ENCODE measurements at regions not wholly inside any gene's neighbourhood (a gene's known extent, or its start where the extent isn't known, plus 50 kb on each side); places are given as distances from the start of the nearest gene placed in this dataset.

- H3K4me3 ChIP-seq (ENCODE audit: insufficient read depth, low read length): no peak overlapping the region
- H3K79me2 ChIP-seq (ENCODE audit: insufficient read depth, low read length): no peaks in the 10 kb centered on the region
- H2AFZ ChIP-seq (ENCODE audit: low read length): no peak overlapping the region
- no peak overlapping the region for H3K27ac ChIP-seq (ENCODE audit: low read depth, low read length)
- no peaks in the 10 kb centered on the region for H3K9me3 ChIP-seq (ENCODE audit: low read depth, low read length)
- H3K27me3 ChIP-seq (ENCODE audit: insufficient read depth, low read length): no peaks in the 10 kb centered on the region
- DNase-seq (ENCODE audit: insufficient read length, low spot score, missing footprints): no peak
- no peaks in the 10 kb centered on the region for H3K36me3 ChIP-seq (ENCODE audit: insufficient read depth, low read length)
- no peak for TF ChIP-seq CTCF (IDR thresholded peaks at IDR 0.05; ENCODE audit: extremely low read depth, low read depth, low read length)
- peaks cover 4% of the 10 kb centered on the region for H3K4me1 ChIP-seq (ENCODE audit: insufficient read depth, low read length)
- no peak overlapping the region for H3K4me2 ChIP-seq (ENCODE audit: insufficient read depth, low read length)
- H4K20me1 ChIP-seq (ENCODE audit: insufficient read depth, low read length): no peaks in the 10 kb centered on the region
Measured at GRCh38 chr5:61261136-61261535, 70.9 kb upstream of the ZSWIM6 start.

GRCh38 chr5:61262080-61262479 lies 70.0 kb upstream of the ZSWIM6 start:
- Histone ChIP-seq H3K9me3 (ENCODE audit: low read depth, low read length) (no peaks in the 10 kb centered on the region), H3K4me1 (ENCODE audit: insufficient read depth, low read length) (no peaks in the 10 kb centered on the region), H3K36me3 (ENCODE audit: insufficient read depth, low read length) (no peaks in the 10 kb centered on the region), H3K4me3 (ENCODE audit: insufficient read depth, low read length) (no peak overlapping the region), H2AFZ (ENCODE audit: low read length) (no peak overlapping the region), H3K27me3 (ENCODE audit: insufficient read depth, low read length) (no peaks in the 10 kb centered on the region), H3K79me2 (ENCODE audit: insufficient read depth, low read length) (no peaks in the 10 kb centered on the region), H3K4me2 (ENCODE audit: insufficient read depth, low read length) (no peak overlapping the region), H3K27ac (ENCODE audit: low read depth, low read length) (no peak overlapping the region), H4K20me1 (ENCODE audit: insufficient read depth, low read length) (no peaks in the 10 kb centered on the region)
- TF ChIP-seq CTCF (IDR thresholded peaks at IDR 0.05; ENCODE audit: extremely low read depth, low read depth, low read length): no peak
- DNase-seq (ENCODE audit: insufficient read length, low spot score, missing footprints): no peak

GRCh38 chr5:61263072-61263471 lies 69.0 kb upstream of the ZSWIM6 start:
- H3K27me3 ChIP-seq (ENCODE audit: insufficient read depth, low read length): no peaks in the 10 kb centered on the region
- no peak overlapping the region for H3K4me3 ChIP-seq (ENCODE audit: insufficient read depth, low read length)
- no peaks in the 10 kb centered on the region for H3K9me3 ChIP-seq (ENCODE audit: low read depth, low read length)
- no peaks in the 10 kb centered on the region for H3K36me3 ChIP-seq (ENCODE audit: insufficient read depth, low read length)
- no peak overlapping the region for H2AFZ ChIP-seq (ENCODE audit: low read length)
- DNase-seq (ENCODE audit: insufficient read length, low spot score, missing footprints): no peak
- TF ChIP-seq CTCF (IDR thresholded peaks at IDR 0.05; ENCODE audit: extremely low read depth, low read depth, low read length): no peak
- H3K4me2 ChIP-seq (ENCODE audit: insufficient read depth, low read length): no peak overlapping the region
- H3K79me2 ChIP-seq (ENCODE audit: insufficient read depth, low read length): no peaks in the 10 kb centered on the region
- H3K4me1 ChIP-seq (ENCODE audit: insufficient read depth, low read length): no peaks in the 10 kb centered on the region
- no peak overlapping the region for H3K27ac ChIP-seq (ENCODE audit: low read depth, low read length)
- no peaks in the 10 kb centered on the region for H4K20me1 ChIP-seq (ENCODE audit: insufficient read depth, low read length)

GRCh38 chr5:61263561-61264272 lies 68.3 kb upstream of the ZSWIM6 start:
- no peak overlapping the region for H3K4me2 ChIP-seq (ENCODE audit: insufficient read depth, low read length)
- H3K79me2 ChIP-seq (ENCODE audit: insufficient read depth, low read length): no peaks in the 10 kb centered on the region
- TF ChIP-seq CTCF (IDR thresholded peaks at IDR 0.05; ENCODE audit: extremely low read depth, low read depth, low read length): no peak
- H3K4me3 ChIP-seq (ENCODE audit: insufficient read depth, low read length): no peak overlapping the region
- H3K36me3 ChIP-seq (ENCODE audit: insufficient read depth, low read length): no peaks in the 10 kb centered on the region
- H4K20me1 ChIP-seq (ENCODE audit: insufficient read depth, low read length): no peaks in the 10 kb centered on the region
- H2AFZ ChIP-seq (ENCODE audit: low read length): peak overlapping the region; percentile 23
- H3K27ac ChIP-seq (ENCODE audit: low read depth, low read length): no peak overlapping the region
- peak; percentile 31 for DNase-seq (ENCODE audit: insufficient read length, low spot score, missing footprints)
- H3K4me1 ChIP-seq (ENCODE audit: insufficient read depth, low read length): no peaks in the 10 kb centered on the region
- H3K9me3 ChIP-seq (ENCODE audit: low read depth, low read length): no peaks in the 10 kb centered on the region
- no peaks in the 10 kb centered on the region for H3K27me3 ChIP-seq (ENCODE audit: insufficient read depth, low read length)

Data from osteoblast (primary cell).